H9 (cell line): ENCODE measurements at regions not wholly inside any gene's neighbourhood (a gene's known extent, or its start where the extent isn't known, plus 50 kb on each side); places are given as distances from the start of the nearest gene placed in this dataset.

ENCODE experiments used
- DNase-seq: peaks from one replicate; pipeline ENCODE4 v3.0.0-alpha.2; 2017
- H2AFZ ChIP-seq: one replicate; pipeline ENCODE4 v1.6.1; 2013; ENCODE audit warnings: mild to moderate bottlenecking, low read length, control low read depth, moderate library complexity
- H2AK5ac ChIP-seq: 2 replicates; pipeline ENCODE4 v1.6.1; 2013; ENCODE audit warnings: low read length, control low read depth, mixed read lengths; ENCODE audit not compliant: insufficient read length
- H2BK120ac ChIP-seq: one replicate; pipeline ENCODE4 v1.6.1; 2013; ENCODE audit warnings: low read depth, mild to moderate bottlenecking, low read length, control low read depth, inconsistent platforms; ENCODE audit not compliant: poor library complexity, severe bottlenecking
- H2BK12ac ChIP-seq: 2 replicates; pipeline ENCODE4 v1.6.1; 2013; ENCODE audit warnings: low read length, control low read depth, mixed read lengths, low read depth; ENCODE audit not compliant: insufficient read length
- H2BK15ac ChIP-seq: 2 replicates; pipeline ENCODE4 v1.6.1; 2013; ENCODE audit warnings: low read depth, low read length, control low read depth
- H2BK20ac ChIP-seq: one replicate; pipeline ENCODE4 v1.6.1; 2013; ENCODE audit warnings: low read depth, mild to moderate bottlenecking, low read length, control low read depth, inconsistent platforms; ENCODE audit not compliant: poor library complexity, severe bottlenecking
- H2BK5ac ChIP-seq: 2 replicates; pipeline ENCODE4 v1.6.1; 2013; ENCODE audit warnings: low read length, control low read depth, mixed read lengths; ENCODE audit not compliant: insufficient read length
- H3K14ac ChIP-seq: 2 replicates; pipeline ENCODE4 v1.6.1; 2013; ENCODE audit warnings: low read length, control low read depth; ENCODE audit not compliant: insufficient read depth
- H3K18ac ChIP-seq: 2 replicates; pipeline ENCODE4 v1.6.1; 2013; ENCODE audit warnings: low read depth, mild to moderate bottlenecking, mixed read lengths, low read length, control low read depth; ENCODE audit not compliant: insufficient read length
- H3K23ac ChIP-seq: 2 replicates; pipeline ENCODE4 v1.6.1; 2013; ENCODE audit warnings: low read length, control low read depth, mixed read lengths, low read depth; ENCODE audit not compliant: insufficient read length
- H3K23me2 ChIP-seq: 2 replicates; pipeline ENCODE4 v1.6.1; 2013; ENCODE audit warnings: low read depth, mild to moderate bottlenecking, mixed read lengths, low read length, control low read depth; ENCODE audit not compliant: insufficient read length, poor library complexity, severe bottlenecking
- H3K27ac ChIP-seq: 2 replicates; pipeline ENCODE4 v1.5.1; 2013; ENCODE audit warnings: low read length, control low read depth, mixed read lengths, low read depth; ENCODE audit not compliant: insufficient read length
- H3K27me3 ChIP-seq: 2 replicates; pipeline ENCODE4 v1.6.1; 2013; ENCODE audit warnings: low read length, control low read depth, inconsistent platforms; ENCODE audit not compliant: insufficient read depth
- H3K4ac ChIP-seq: 2 replicates; pipeline ENCODE4 v1.6.1; 2013; ENCODE audit warnings: low read depth, mild to moderate bottlenecking, control low read depth, inconsistent platforms, low read length, moderate library complexity
- H3K4me1 ChIP-seq: 2 replicates; pipeline ENCODE4 v1.6.1; 2013; ENCODE audit warnings: low read length, control low read depth, inconsistent platforms; ENCODE audit not compliant: insufficient read depth
- H3K4me2 ChIP-seq: 2 replicates; pipeline ENCODE4 v1.6.1; 2013; ENCODE audit warnings: low read length, control low read depth, mixed read lengths; ENCODE audit not compliant: insufficient read length, insufficient read depth
- H3K56ac ChIP-seq: 2 replicates; pipeline ENCODE4 v1.6.1; 2013; ENCODE audit warnings: low read depth, mild to moderate bottlenecking, mixed read lengths, low read length, control low read depth; ENCODE audit not compliant: insufficient read length
- H3K79me1 ChIP-seq: 2 replicates; pipeline ENCODE4 v1.6.1; 2013; ENCODE audit warnings: low read depth, mild to moderate bottlenecking, moderate library complexity, low read length, control low read depth, inconsistent platforms; ENCODE audit not compliant: insufficient read depth, poor library complexity, severe bottlenecking
- H3K79me2 ChIP-seq: 2 replicates; pipeline ENCODE4 v1.6.1; 2013; ENCODE audit warnings: low read length, control low read depth, inconsistent platforms; ENCODE audit not compliant: insufficient read depth
- H3K9ac ChIP-seq: 2 replicates; pipeline ENCODE4 v1.6.1; 2013; ENCODE audit warnings: low read length, control low read depth, mixed read lengths; ENCODE audit not compliant: insufficient read length; ENCODE audit errors: extremely low read depth
- H3K9me3 ChIP-seq: one replicate; pipeline ENCODE4 v1.6.1; 2013; ENCODE audit warnings: low read depth, low read length, inconsistent platforms; ENCODE audit not compliant: control insufficient read depth
- H3T11ph ChIP-seq: one replicate; pipeline ENCODE4 v1.6.1; 2013; ENCODE audit warnings: mild to moderate bottlenecking, low read length, control low read depth, inconsistent platforms
- H4K20me1 ChIP-seq: one replicate; pipeline ENCODE4 v1.6.1; 2013; ENCODE audit not compliant: control insufficient read depth, insufficient read length, insufficient read depth
- H4K5ac ChIP-seq: 2 replicates; pipeline ENCODE4 v1.6.1; 2013; ENCODE audit warnings: low read depth, mild to moderate bottlenecking, mixed read lengths, low read length, control low read depth; ENCODE audit not compliant: insufficient read length
- H4K8ac ChIP-seq: replicated peaks from 2 replicates; pipeline ENCODE4 v1.6.1; 2013; ENCODE audit warnings: low read length, control low read depth, mixed read lengths, low read depth; ENCODE audit not compliant: insufficient read length
- H4K91ac ChIP-seq: 2 replicates; pipeline ENCODE4 v1.6.1; 2013; ENCODE audit warnings: low read depth, mild to moderate bottlenecking, moderate library complexity, mixed read lengths, low read length, control low read depth; ENCODE audit not compliant: insufficient read length
- H3K27ac Mint-ChIP-seq, 3 experiments: 2 replicates in 2 of 3; 3 replicates in 1 of 3; pipeline ENCODE4 v1.8.0; 2020 to 2021; ENCODE audit warnings: mixed read lengths in 3 of 3, mild to moderate bottlenecking in 1 of 3, moderate library complexity in 1 of 3
- H3K27me3 Mint-ChIP-seq: 2 replicates; pipeline ENCODE4 v1.8.0; 2021; ENCODE audit warnings: low read depth, mild to moderate bottlenecking, moderate library complexity, mixed read lengths
- H3K36me3 Mint-ChIP-seq, 3 experiments: 2 replicates in 2 of 3; 3 replicates in 1 of 3; pipeline ENCODE4 v1.8.0; 2020 to 2021; ENCODE audit warnings: low read depth in 3 of 3, mixed read lengths in 3 of 3; ENCODE audit not compliant: insufficient read depth in 1 of 3
- H3K4me1 Mint-ChIP-seq, 2 experiments: 2 replicates each; pipeline ENCODE4 v1.8.0; 2020; ENCODE audit warnings: mixed read lengths in 2 of 2
- H3K4me3 Mint-ChIP-seq, 2 experiments: 2 replicates in 1 of 2; 3 replicates in 1 of 2; pipeline ENCODE4 v1.8.0; 2020 to 2021; ENCODE audit warnings: mild to moderate bottlenecking in 2 of 2, mixed read lengths in 2 of 2, moderate library complexity in 1 of 2
- H3K9me3 Mint-ChIP-seq, 2 experiments: 2 replicates in 1 of 2; 3 replicates in 1 of 2; pipeline ENCODE4 v1.8.0; 2020; ENCODE audit warnings: mild to moderate bottlenecking in 2 of 2, mixed read lengths in 2 of 2, moderate library complexity in 1 of 2
- WGBS: extraction: QIAGEN DNeasy Blood & Tissue Kit; methylation state at CpG from one replicate; pipeline ENCODE4 v1.1.7; 2013; ENCODE audit warnings: missing lambda C conversion rate, low lambda C conversion rate, mixed read lengths; ENCODE audit not compliant: insufficient read length; ENCODE audit errors: extremely low coverage; 5-methylcytosine and 5-hydroxymethylcytosine counted together
- TF ChIP-seq, protein P1 (sequence below): fragments of 200-600 bp; sonication (generic); conservative IDR thresholded peaks from 3 replicates; pipeline ENCODE4 v1.8.0; 2021; ENCODE audit warnings: antibody characterized with exemption, mild to moderate bottlenecking

DNA sequence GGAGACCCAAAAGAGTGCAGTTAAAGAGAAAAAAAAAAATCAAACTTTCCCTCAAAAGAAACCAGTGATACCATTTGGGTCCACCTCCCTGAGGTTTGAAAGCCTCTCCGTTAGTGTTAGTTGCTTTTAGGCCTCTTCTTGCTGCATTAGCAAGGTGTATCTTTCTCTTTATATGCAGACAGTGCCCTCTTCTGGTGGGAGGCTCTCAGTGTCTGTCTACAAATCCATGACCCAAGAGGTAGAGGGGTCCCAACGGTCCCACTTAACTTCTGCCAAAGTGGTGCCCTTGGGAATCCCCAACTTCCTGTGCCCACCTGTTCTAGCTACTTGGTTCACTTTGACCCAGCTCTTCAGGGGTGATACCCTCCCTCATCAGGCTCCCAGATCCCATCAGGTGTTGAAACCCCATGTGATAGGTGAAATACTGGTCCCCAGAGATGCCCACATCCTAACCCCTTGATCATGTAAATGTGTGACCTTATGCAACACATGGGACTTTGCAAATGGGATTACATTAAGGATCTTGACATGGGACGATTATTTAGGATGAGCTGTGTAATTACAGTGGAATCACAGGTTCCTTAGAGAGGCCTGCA is 63.7 kb upstream of the CD99 start:
- H3K79me2 ChIP-seq: no peaks in the 10 kb centered on the region
- H3K4me1 ChIP-seq: no peaks in the 10 kb centered on the region; the same call in 1 of the 2 replicates
- H3K23me2 ChIP-seq: no peaks in the 10 kb centered on the region
- no peak overlapping the region for H3K27ac ChIP-seq
- no peak overlapping the region for H3T11ph ChIP-seq
- H3K27ac Mint-ChIP-seq: no peak overlapping the region; a peak in 1 of 7 replicates
- no peak overlapping the region for H2BK15ac ChIP-seq
- H2BK12ac ChIP-seq: no peak overlapping the region
- peaks cover 4 to 6% of the 10 kb centered on the region in 2 experiments for H3K4me1 Mint-ChIP-seq
- no peak overlapping the region for H3K4ac ChIP-seq
- no peak overlapping the region for H3K4me3 Mint-ChIP-seq
- H3K9me3 ChIP-seq: no peaks in the 10 kb centered on the region
- H3K79me1 ChIP-seq: no peaks in the 10 kb centered on the region
- H2BK120ac ChIP-seq: no peak overlapping the region
- no peaks in the 10 kb centered on the region for H3K27me3 Mint-ChIP-seq
- no peak overlapping the region for H2BK5ac ChIP-seq
- H2AK5ac ChIP-seq: no peak overlapping the region
- TF ChIP-seq, protein P1, sequence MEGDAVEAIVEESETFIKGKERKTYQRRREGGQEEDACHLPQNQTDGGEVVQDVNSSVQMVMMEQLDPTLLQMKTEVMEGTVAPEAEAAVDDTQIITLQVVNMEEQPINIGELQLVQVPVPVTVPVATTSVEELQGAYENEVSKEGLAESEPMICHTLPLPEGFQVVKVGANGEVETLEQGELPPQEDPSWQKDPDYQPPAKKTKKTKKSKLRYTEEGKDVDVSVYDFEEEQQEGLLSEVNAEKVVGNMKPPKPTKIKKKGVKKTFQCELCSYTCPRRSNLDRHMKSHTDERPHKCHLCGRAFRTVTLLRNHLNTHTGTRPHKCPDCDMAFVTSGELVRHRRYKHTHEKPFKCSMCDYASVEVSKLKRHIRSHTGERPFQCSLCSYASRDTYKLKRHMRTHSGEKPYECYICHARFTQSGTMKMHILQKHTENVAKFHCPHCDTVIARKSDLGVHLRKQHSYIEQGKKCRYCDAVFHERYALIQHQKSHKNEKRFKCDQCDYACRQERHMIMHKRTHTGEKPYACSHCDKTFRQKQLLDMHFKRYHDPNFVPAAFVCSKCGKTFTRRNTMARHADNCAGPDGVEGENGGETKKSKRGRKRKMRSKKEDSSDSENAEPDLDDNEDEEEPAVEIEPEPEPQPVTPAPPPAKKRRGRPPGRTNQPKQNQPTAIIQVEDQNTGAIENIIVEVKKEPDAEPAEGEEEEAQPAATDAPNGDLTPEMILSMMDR: peak; percentile 86
- H4K91ac ChIP-seq: no peak overlapping the region
- H3K9me3 Mint-ChIP-seq: no peaks in the 10 kb centered on the region
- H2BK20ac ChIP-seq: no peak overlapping the region
- no CpG with 5 or more reads among the region's 3 CpGs for WGBS
- no peak overlapping the region for H4K8ac ChIP-seq
- no peak overlapping the region for H3K9ac ChIP-seq
- H3K56ac ChIP-seq: no peak overlapping the region
- no peak overlapping the region for H2AFZ ChIP-seq
- H3K4me2 ChIP-seq: no peak overlapping the region
- H4K20me1 ChIP-seq: no peaks in the 10 kb centered on the region
- H3K36me3 Mint-ChIP-seq: peaks cover 56 to 96% (median 89%) of the 10 kb centered on the region in 3 experiments
- no peak overlapping the region for H3K14ac ChIP-seq
- no peaks in the 10 kb centered on the region for H3K27me3 ChIP-seq
- peak; percentile 64 for DNase-seq
- H3K18ac ChIP-seq: no peak overlapping the region
- H3K23ac ChIP-seq: no peak overlapping the region
- no peak overlapping the region for H4K5ac ChIP-seq
